B cell (primary cell): ENCODE measurements at regions not wholly inside any gene's neighbourhood (a gene's known extent, or its start where the extent isn't known, plus 50 kb on each side); places are given as distances from the start of the nearest gene placed in this dataset.

Source experiments
- ATAC-seq: fragments of 200-7000 bp; cut with Tn5 transposase; one replicate; pipeline ENCODE4 v1.10.0; 2021; ENCODE audit warnings: low read depth, mild to moderate bottlenecking, moderate number of reproducible peaks, moderate library complexity
- CTCF ChIA-PET: fragments of 350-600 bp; sonication (Branson Sonifier 250); formaldehyde crosslinking; loops from one replicate; lab custom pipeline; 2021; ENCODE audit warnings: antibody characterized with exemption, inconsistent platforms; lab: Charles Lee
- POLR2A ChIA-PET: fragments of 350-600 bp; sonication (Branson Sonifier 250); formaldehyde crosslinking; loops from one replicate; lab custom pipeline; 2021; ENCODE audit warnings: antibody characterized with exemption; lab: Charles Lee
- DNase-seq: peaks from one replicate; pipeline ENCODE4 v3.0.0; 2013
- H2AFZ ChIP-seq: 2 replicates; pipeline ENCODE4 v1.6.1; 2012; ENCODE audit warnings: mild to moderate bottlenecking, low read depth, low read length; ENCODE audit not compliant: insufficient read depth, poor library complexity, severe bottlenecking
- H3K27ac ChIP-seq, 2 donors: 1 replicate in 1 of 2; 2 replicates in 1 of 2; pipeline ENCODE4 v1.5.1; 2012 to 2013; ENCODE audit warnings: low read length in 2 of 2, mild to moderate bottlenecking in 2 of 2, moderate library complexity in 1 of 2
- H3K27me3 ChIP-seq, 4 experiments: fragments of 200-600 bp in 1 of 4; sonication (generic) in 1 of 4; replicated peaks in 1 of 4; 1 replicate in 2 of 4; 2 replicates in 2 of 4; pipeline versions ENCODE4 v1.6.1 to v1.7.0; 2013 to 2016; ENCODE audit warnings: low read length in 3 of 4, mild to moderate bottlenecking in 2 of 4, mixed read lengths in 1 of 4, moderate library complexity in 1 of 4; ENCODE audit not compliant: insufficient read depth in 4 of 4, control insufficient read depth in 3 of 4; ENCODE audit errors: control extremely low read depth in 1 of 4
- H3K36me3 ChIP-seq, 2 experiments: replicated peaks in 1 of 2; 1 replicate in 1 of 2; 2 replicates in 1 of 2; pipeline versions ENCODE4 v1.6.1 to v1.7.1; 2013; ENCODE audit warnings: low read length in 1 of 2; ENCODE audit not compliant: insufficient read depth in 2 of 2, control insufficient read depth in 1 of 2; ENCODE audit errors: control extremely low read depth in 1 of 2, extremely low read depth in 1 of 2
- H3K4me1 ChIP-seq, 2 donors: fragments of 200-600 bp in 1 of 2; sonication (generic) in 1 of 2; 1 replicate in 1 of 2; 2 replicates in 1 of 2; pipeline versions ENCODE4 v1.5.1 to v1.6.1; 2013 to 2017; ENCODE audit warnings: low read length in 2 of 2; ENCODE audit not compliant: control insufficient read depth in 2 of 2, insufficient read depth in 2 of 2
- H3K4me2 ChIP-seq: replicated peaks from 2 replicates; pipeline ENCODE3; 2012; ENCODE audit warnings: mild to moderate bottlenecking, low read depth, low read length; ENCODE audit not compliant: poor library complexity, severe bottlenecking
- H3K4me3 ChIP-seq, 5 experiments: fragments of 200-600 bp in 1 of 5; sonication (generic) in 1 of 5; 1 replicate in 3 of 5; 2 replicates in 2 of 5; pipeline versions ENCODE4 v1.5.1 to v1.7.0; 2011 to 2016; ENCODE audit warnings: low read length in 4 of 5, mild to moderate bottlenecking in 4 of 5, low read depth in 2 of 5, control low read depth in 1 of 5, moderate library complexity in 1 of 5; ENCODE audit not compliant: insufficient read depth in 1 of 5; ENCODE audit errors: control extremely low read depth in 1 of 5, extremely low read depth in 1 of 5
- H3K79me2 ChIP-seq: fragments of 200-600 bp; sonication (generic); one replicate; pipeline ENCODE4 v1.6.0; 2016; ENCODE audit warnings: low read length; ENCODE audit not compliant: control insufficient read depth, insufficient read depth
- H3K9ac ChIP-seq: fragments of 200-600 bp; sonication (generic); 2 replicates; pipeline ENCODE4 v1.6.1; 2017; ENCODE audit warnings: mild to moderate bottlenecking, low read length, moderate library complexity
- H3K9me3 ChIP-seq, 3 donors: one replicate each; pipeline versions ENCODE4 v1.6.1 to v1.7.1; 2013; ENCODE audit warnings: low read length in 2 of 3; ENCODE audit not compliant: control insufficient read depth in 2 of 3, insufficient read depth in 1 of 3; ENCODE audit errors: control extremely low read depth in 1 of 3
- H4K20me1 ChIP-seq: 2 replicates; pipeline ENCODE4 v1.6.0; 2012; ENCODE audit warnings: mild to moderate bottlenecking, low read length; ENCODE audit not compliant: insufficient read depth, control insufficient read depth, poor library complexity, severe bottlenecking
- H3K27ac Mint-ChIP-seq: one replicate; pipeline ENCODE4 v1.8.0; 2021; ENCODE audit warnings: mixed read lengths
- H3K27me3 Mint-ChIP-seq: one replicate; pipeline ENCODE4 v1.8.0; 2021; ENCODE audit warnings: mixed read lengths
- H3K4me1 Mint-ChIP-seq: one replicate; pipeline ENCODE4 v1.8.0; 2021; ENCODE audit warnings: mixed read lengths
- H3K4me3 Mint-ChIP-seq: one replicate; pipeline ENCODE4 v1.8.0; 2021; ENCODE audit warnings: mixed read lengths
- H3K9me3 Mint-ChIP-seq: one replicate; pipeline ENCODE4 v1.8.0; 2022; ENCODE audit warnings: mixed read lengths; ENCODE audit not compliant: insufficient read depth
- CTCF ChIP-seq: fragments of 200-600 bp; IDR thresholded peaks from one replicate; pipeline ENCODE4 v1.8.0; 2022; ENCODE audit warnings: antibody characterized with exemption, mild to moderate bottlenecking
- EZH2 ChIP-seq: IDR thresholded peaks from 2 replicates; pipeline ENCODE4 v1.6.1; 2012; ENCODE audit warnings: borderline replicate concordance, low read depth, mild to moderate bottlenecking, moderate library complexity, low read length; ENCODE audit not compliant: insufficient read depth, poor library complexity, severe bottlenecking
- WGBS: methylation state at CpG from one replicate; pipeline ENCODE4 v1.1.5; 2013; ENCODE audit warnings: missing lambda C conversion rate; ENCODE audit not compliant: insufficient coverage; 5-methylcytosine and 5-hydroxymethylcytosine counted together
- intact Hi-C: fragments of 100-400 bp; cut with micrococcal nuclease; formaldehyde crosslinking; loops from one replicate; pipeline ENCODE4 v1.10.0; 2022

- Histone ChIP-seq H3K9ac (no peak overlapping the region), H3K79me2 (no peaks in the 10 kb centered on the region), H3K9me3 (no peaks in the 10 kb centered on the region), H3K36me3 (no peaks in the 10 kb centered on the region), H2AFZ (no peak overlapping the region), H3K27me3 (no peaks in the 10 kb centered on the region), H4K20me1 (no peaks in the 10 kb centered on the region), H3K4me2 (no peak overlapping the region), H3K27ac (no peak overlapping the region), H3K4me3 (no peak overlapping the region), H3K4me1 (no peaks in the 10 kb centered on the region)
- DNase-seq (no peak), ATAC-seq (no peak)
- H3K9me3 Mint-ChIP-seq: no peaks in the 10 kb centered on the region
- H3K4me3 Mint-ChIP-seq: no peak overlapping the region
- POLR2A ChIA-PET: no interaction called here
- intact Hi-C loops: no loop called here
- 95% methylated on average over 2 of the region's 3 CpGs for WGBS
- TF ChIP-seq EZH2: no peak
- TF ChIP-seq CTCF: no peak
- CTCF ChIA-PET: no interaction called here
- H3K4me1 Mint-ChIP-seq: no peaks in the 10 kb centered on the region
- no peak overlapping the region for H3K27ac Mint-ChIP-seq
- H3K27me3 Mint-ChIP-seq: peaks cover 10% of the 10 kb centered on the region
Observed at GRCh38 chr3:130256821-130257340, 88.6 kb upstream of the COL6A5 start.

GRCh38 chr3:130258532-130258952 lies 86.9 kb upstream of the COL6A5 start:
- Mint-ChIP-seq H3K27ac (no peak overlapping the region), H3K27me3 (no peaks in the 10 kb centered on the region), H3K9me3 (no peaks in the 10 kb centered on the region), H3K4me3 (no peak overlapping the region), H3K4me1 (no peaks in the 10 kb centered on the region)
- POLR2A ChIA-PET: no interaction called here
- TF ChIP-seq CTCF: no peak
- TF ChIP-seq EZH2: no peak
- intact Hi-C loops: no loop called here
- H3K36me3 ChIP-seq: no peaks in the 10 kb centered on the region
- no peaks in the 10 kb centered on the region for H4K20me1 ChIP-seq
- H2AFZ ChIP-seq: no peak overlapping the region
- DNase-seq: no peak
- CTCF ChIA-PET: no interaction called here
- no peaks in the 10 kb centered on the region for H3K27me3 ChIP-seq
- no peaks in the 10 kb centered on the region for H3K9me3 ChIP-seq
- H3K4me2 ChIP-seq: no peak overlapping the region
- no peaks in the 10 kb centered on the region for H3K4me1 ChIP-seq
- no peaks in the 10 kb centered on the region for H3K79me2 ChIP-seq
- 81% methylated on average over 8 of the region's 9 CpGs for WGBS
- no peak for ATAC-seq
- H3K9ac ChIP-seq: no peak overlapping the region
- H3K4me3 ChIP-seq: no peak overlapping the region
- no peak overlapping the region for H3K27ac ChIP-seq
